Bronchial epithelial cell (primary cell): ENCODE measurements at regions not wholly inside any gene's neighbourhood (a gene's known extent, or its start where the extent isn't known, plus 50 kb on each side); places are given as distances from the start of the nearest gene placed in this dataset.

Experiments
- DNase-seq: peaks from one replicate; pipeline ENCODE4 v3.0.0-alpha.2; 2010; ENCODE audit warnings: low read depth
- FAIRE-seq: peaks from 2 replicates; lab custom pipeline; 2011; peaks lifted over from hg19 to GRCh38; lab: Jason Lieb, UNC
- H3K27me3 ChIP-seq: 2 replicates; pipeline ENCODE4 v1.5.1; 2011; ENCODE audit warnings: low read length; ENCODE audit not compliant: control insufficient read depth, insufficient read depth
- H3K36me3 ChIP-seq: 2 replicates; pipeline ENCODE4 v1.5.1; 2011; ENCODE audit warnings: low read length; ENCODE audit not compliant: control insufficient read depth, insufficient read depth
- H3K4me3 ChIP-seq: 2 replicates; pipeline ENCODE4 v1.5.1; 2011; ENCODE audit warnings: mild to moderate bottlenecking, low read depth, low read length, control low read depth
- CTCF ChIP-seq: IDR thresholded peaks from 2 replicates; pipeline ENCODE4 v1.5.1; 2011; ENCODE audit warnings: mild to moderate bottlenecking, moderate library complexity, low read length, control low read depth, inconsistent platforms; ENCODE audit not compliant: insufficient read depth, severe bottlenecking

- FAIRE-seq (no peak), DNase-seq (no peak)
- H3K27me3 ChIP-seq = no peaks in the 10 kb centered on the region
- no peak for TF ChIP-seq CTCF
- H3K36me3 ChIP-seq = no peaks in the 10 kb centered on the region
- no peak overlapping the region for H3K4me3 ChIP-seq
These were observed 268.3 kb downstream of the TFAP2C start for GRCh38 chr20:56897318-56897957.

- FAIRE-seq (no peak), DNase-seq (no peak)
- no peaks in the 10 kb centered on the region for H3K27me3 ChIP-seq
- no peaks in the 10 kb centered on the region for H3K36me3 ChIP-seq
- H3K4me3 ChIP-seq = no peak overlapping the region
- no peak for TF ChIP-seq CTCF
These were observed 268.8 kb downstream of the TFAP2C start for GRCh38 chr20:56897958-56898349.

- FAIRE-seq (no peak), DNase-seq (no peak)
- no peak for TF ChIP-seq CTCF
- no peak overlapping the region for H3K4me3 ChIP-seq
- H3K36me3 ChIP-seq = no peaks in the 10 kb centered on the region
- H3K27me3 ChIP-seq = no peaks in the 10 kb centered on the region
These were observed 270.4 kb downstream of the TFAP2C start for GRCh38 chr20:56899506-56899905.

- FAIRE-seq = no peak
- TF ChIP-seq CTCF = no peak
These were observed 271.1 kb downstream of the TFAP2C start for GRCh38 chr20:56900252-56900651.

GRCh38 chr20:56903421-56903820 lies 274.3 kb downstream of the TFAP2C start:
- Histone ChIP-seq H3K27me3 (no peaks in the 10 kb centered on the region), H3K36me3 (no peaks in the 10 kb centered on the region), H3K4me3 (no peak overlapping the region)
- TF ChIP-seq CTCF = no peak
- no peak for FAIRE-seq
- no peak for DNase-seq

More at GRCh38 chr20:56900252-56900651, 271.1 kb downstream of the TFAP2C start:
- no peak for DNase-seq
- Histone ChIP-seq H3K4me3 (no peak overlapping the region), H3K27me3 (no peaks in the 10 kb centered on the region), H3K36me3 (no peaks in the 10 kb centered on the region)

GRCh38 chr20:56903858-56904257 lies 274.8 kb downstream of the TFAP2C start:
- FAIRE-seq (no peak), DNase-seq (no peak)
- Histone ChIP-seq H3K4me3 (no peak overlapping the region), H3K27me3 (no peaks in the 10 kb centered on the region), H3K36me3 (no peaks in the 10 kb centered on the region)
- TF ChIP-seq CTCF = no peak
